ENCODE measurements at regions not wholly inside any gene's neighbourhood (a gene's known extent, or its start where the extent isn't known, plus 50 kb on each side); places are given as distances from the start of the nearest gene placed in this dataset.

GRCh38 chr13:26914148-26914547, 153.6 kb upstream of the GPR12 start:
- TF ChIP-seq POLR2A (IDR thresholded peaks at IDR 0.05): no peak
- TF ChIP-seq CTCF (IDR thresholded peaks at IDR 0.05): no peak

Data from breast epithelium (tissue), 3 donors.